AG04449 (cell line): ENCODE measurements at regions not wholly inside any gene's neighbourhood (a gene's known extent, or its start where the extent isn't known, plus 50 kb on each side); places are given as distances from the start of the nearest gene placed in this dataset.

Experiments used
- CTCF ChIA-PET: fragments of 350-600 bp; formaldehyde crosslinking; extraction: SDS; loops from one replicate; lab custom pipeline; 2021; ENCODE audit warnings: antibody characterized with exemption; lab: Yijun Ruan, JAX
- POLR2A ChIA-PET: fragments of 400-600, 350-600 bp; formaldehyde crosslinking; extraction: SDS; loops from one replicate; lab custom pipeline; 2020; ENCODE audit warnings: antibody characterized with exemption, inconsistent platforms; lab: Yijun Ruan, JAX
- DNase-seq: peaks from one replicate; pipeline ENCODE4 v3.0.0-alpha.2; 2010; ENCODE audit warnings: low read depth, low spot score
- H3K4me3 ChIP-seq: 2 replicates; pipeline ENCODE4 v1.5.1; 2011; ENCODE audit warnings: low read depth, mild to moderate bottlenecking, control low read depth, low read length
- CTCF ChIP-seq: IDR thresholded peaks from one replicate; pipeline ENCODE4 v1.5.1; 2011; ENCODE audit warnings: mild to moderate bottlenecking, moderate library complexity, low read length, control low read depth, inconsistent platforms; ENCODE audit not compliant: insufficient read depth; ENCODE audit errors: missing control alignments

- TF ChIP-seq CTCF, result no peak
- DNase-seq, result no peak
- ChIA-PET POLR2A (no interaction called here), CTCF (no interaction called here)
- H3K4me3 ChIP-seq, result no peak overlapping the region
Observed at GRCh38 chr20:61024390-61024789, 227.7 kb upstream of the CDH4 start.

GRCh38 chr20:61025536-61025935 lies 226.5 kb upstream of the CDH4 start:
- CTCF ChIA-PET, result no interaction called here
- POLR2A ChIA-PET, result no interaction called here
- no peak for TF ChIP-seq CTCF
- H3K4me3 ChIP-seq, result no peak overlapping the region
- no peak for DNase-seq

- no peak overlapping the region for H3K4me3 ChIP-seq
- ChIA-PET POLR2A (no interaction called here), CTCF (no interaction called here)
- no peak for DNase-seq
- no peak for TF ChIP-seq CTCF
Observed at GRCh38 chr20:61026173-61026572, 225.9 kb upstream of the CDH4 start.

GRCh38 chr20:61026731-61027130 lies 225.3 kb upstream of the CDH4 start:
- TF ChIP-seq CTCF, result no peak
- ChIA-PET CTCF (no interaction called here), POLR2A (no interaction called here)
- no peak for DNase-seq
- H3K4me3 ChIP-seq, result no peak overlapping the region

GRCh38 chr20:61027218-61027617 lies 224.8 kb upstream of the CDH4 start:
- no peak for TF ChIP-seq CTCF
- POLR2A ChIA-PET, result no interaction called here
- H3K4me3 ChIP-seq, result no peak overlapping the region
- CTCF ChIA-PET, result interaction anchor here (1.3 kb wide), 1 partner anchor 94 kb away, joined by 3 read pairs; no protein-coding TSS in a partner anchor
- no peak for DNase-seq

- ChIA-PET CTCF (no interaction called here), POLR2A (no interaction called here)
- no peak for TF ChIP-seq CTCF
- DNase-seq, result no peak
- no peak overlapping the region for H3K4me3 ChIP-seq
Observed at GRCh38 chr20:61030130-61030529, 221.9 kb upstream of the CDH4 start.
